ENCODE measurements at regions not wholly inside any gene's neighbourhood (a gene's known extent, or its start where the extent isn't known, plus 50 kb on each side); places are given as distances from the start of the nearest gene placed in this dataset.

- TF ChIP-seq CTCF (IDR thresholded peaks at IDR 0.05; ENCODE audit: low read depth, low read length) (no peak), EZH2phosphoT487 (IDR thresholded peaks at IDR 0.05; ENCODE audit: low read depth) (no peak)
These were observed 165.6 kb downstream of the MACROH2A1 start for GRCh38 chr5:135233477-135233876.

Data from OCI-LY3 (cell line).